ENCODE measurements at regions not wholly inside any gene's neighbourhood (a gene's known extent, or its start where the extent isn't known, plus 50 kb on each side); places are given as distances from the start of the nearest gene placed in this dataset.

DNA sequence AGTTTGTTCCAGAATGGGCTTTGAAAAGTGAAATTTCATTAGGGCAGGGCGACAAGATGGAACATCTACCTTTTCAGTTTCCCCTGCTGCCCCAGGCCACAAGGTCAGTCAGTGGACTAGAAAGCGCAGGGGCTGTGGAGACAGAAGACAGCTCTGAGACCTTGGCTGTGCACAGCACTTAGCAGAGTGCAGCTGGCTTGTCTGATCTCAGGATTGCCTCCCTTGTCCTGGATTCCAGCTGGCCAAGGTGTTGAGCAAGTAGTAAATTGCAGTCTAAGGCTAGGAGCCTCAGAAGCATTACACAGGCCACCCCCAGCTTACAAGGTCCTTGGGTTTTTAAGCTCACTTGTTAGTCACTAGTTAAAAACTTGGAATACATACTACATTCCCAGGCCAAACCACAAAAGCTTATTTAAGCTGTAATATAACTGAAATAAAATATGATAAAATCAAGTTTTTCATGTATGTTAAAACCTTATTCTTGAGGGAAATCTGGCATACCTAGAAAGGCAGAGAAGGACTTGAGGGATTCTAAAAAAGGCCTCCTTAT lies 67.3 kb upstream of the NPY start:
- H3K27me3 ChIP-seq = no peaks in the 10 kb centered on the region
- H3K36me3 ChIP-seq = no peaks in the 10 kb centered on the region
- H3K27ac ChIP-seq = no peak overlapping the region
- intact Hi-C loops (cut with DNase I) = no loop called here
- H3K9me3 ChIP-seq = no peaks in the 10 kb centered on the region
- H3K4me3 ChIP-seq = no peak overlapping the region
- ATAC-seq = no peak
- no peaks in the 10 kb centered on the region for H3K4me1 ChIP-seq
- DNase-seq = no peak
- TF ChIP-seq CTCF (IDR thresholded peaks at IDR 0.05) = no peak

DNA sequence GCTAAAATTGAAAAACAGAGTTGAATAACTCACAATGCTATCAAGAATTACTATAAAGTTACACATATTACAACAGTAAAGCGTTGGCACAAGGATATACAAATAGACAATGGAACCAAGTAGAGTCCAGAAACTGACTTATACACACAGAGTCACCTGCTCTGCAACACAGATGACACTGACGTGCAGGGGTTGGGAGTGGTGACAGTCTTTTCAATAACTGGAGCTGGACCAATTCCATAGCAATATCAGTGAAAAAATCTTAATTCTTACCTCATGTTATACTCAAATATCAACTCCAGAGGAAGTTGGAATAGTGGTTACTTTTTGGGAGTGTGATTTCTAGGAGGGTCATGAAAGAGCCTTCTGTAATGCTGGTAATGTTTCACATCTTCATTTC lies 62.5 kb upstream of the NPY start:
- no peaks in the 10 kb centered on the region for H3K36me3 ChIP-seq
- H3K4me3 ChIP-seq = no peak overlapping the region
- H3K9me3 ChIP-seq = no peaks in the 10 kb centered on the region
- TF ChIP-seq CTCF (IDR thresholded peaks at IDR 0.05) = no peak
- no peak for ATAC-seq
- intact Hi-C loops (cut with DNase I) = no loop called here
- no peaks in the 10 kb centered on the region for H3K4me1 ChIP-seq
- H3K27me3 ChIP-seq = no peaks in the 10 kb centered on the region
- no peak overlapping the region for H3K27ac ChIP-seq
- DNase-seq = no peak

GRCh38 chr7:24227068-24227467 lies 56.9 kb upstream of the NPY start:
- Histone ChIP-seq H3K4me3 (no peak overlapping the region), H3K9me3 (no peaks in the 10 kb centered on the region), H3K27ac (no peak overlapping the region), H3K27me3 (no peaks in the 10 kb centered on the region), H3K36me3 (no peaks in the 10 kb centered on the region), H3K4me1 (no peaks in the 10 kb centered on the region)
- no peak for DNase-seq
- intact Hi-C loops (cut with DNase I) = no loop called here
- ATAC-seq = no peak
- no peak for TF ChIP-seq CTCF (IDR thresholded peaks at IDR 0.05)

DNA sequence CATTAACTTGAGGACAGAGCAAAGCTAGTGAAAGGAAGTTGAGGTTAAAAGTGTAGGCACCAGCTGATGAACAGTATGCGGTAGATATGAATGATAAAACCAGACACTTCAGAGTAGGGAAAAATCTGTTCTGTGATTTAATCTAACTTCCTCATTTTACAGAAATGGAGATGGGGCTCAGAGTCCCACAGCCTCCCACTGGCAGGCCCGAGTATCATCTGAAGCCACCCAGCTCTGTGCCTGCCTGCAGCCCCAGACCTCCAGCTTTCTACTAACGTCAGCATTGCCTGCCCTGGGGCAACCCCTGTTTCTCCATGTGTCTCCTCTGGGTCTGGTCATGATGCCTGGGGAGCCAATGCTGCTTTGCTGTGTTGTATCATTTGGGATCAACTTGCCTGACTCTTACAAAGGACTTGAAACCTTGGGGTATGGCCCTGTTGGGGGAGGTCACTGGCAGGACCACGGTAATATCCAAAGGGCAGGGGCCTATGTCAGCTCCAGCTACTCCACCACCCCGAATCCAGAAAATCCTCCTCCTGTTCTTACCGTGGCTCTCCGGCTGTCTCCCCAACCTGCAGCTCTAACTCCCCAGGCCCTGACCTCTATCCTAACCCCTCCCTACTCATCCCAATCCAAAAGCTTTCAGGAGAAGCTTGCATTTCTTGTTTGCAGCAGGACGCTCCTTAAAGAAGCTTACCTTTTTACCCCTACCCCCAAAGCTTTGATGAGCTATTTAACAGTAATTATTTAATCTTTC lies 56.2 kb upstream of the NPY start:
- no peaks in the 10 kb centered on the region for H3K9me3 ChIP-seq
- intact Hi-C loops (cut with DNase I) = no loop called here
- no peak overlapping the region for H3K4me3 ChIP-seq
- no peaks in the 10 kb centered on the region for H3K36me3 ChIP-seq
- H3K27ac ChIP-seq = no peak overlapping the region
- no peaks in the 10 kb centered on the region for H3K27me3 ChIP-seq
- TF ChIP-seq CTCF (IDR thresholded peaks at IDR 0.05) = no peak
- peak; percentile 9 for ATAC-seq
- DNase-seq = no peak
- no peaks in the 10 kb centered on the region for H3K4me1 ChIP-seq

DNA sequence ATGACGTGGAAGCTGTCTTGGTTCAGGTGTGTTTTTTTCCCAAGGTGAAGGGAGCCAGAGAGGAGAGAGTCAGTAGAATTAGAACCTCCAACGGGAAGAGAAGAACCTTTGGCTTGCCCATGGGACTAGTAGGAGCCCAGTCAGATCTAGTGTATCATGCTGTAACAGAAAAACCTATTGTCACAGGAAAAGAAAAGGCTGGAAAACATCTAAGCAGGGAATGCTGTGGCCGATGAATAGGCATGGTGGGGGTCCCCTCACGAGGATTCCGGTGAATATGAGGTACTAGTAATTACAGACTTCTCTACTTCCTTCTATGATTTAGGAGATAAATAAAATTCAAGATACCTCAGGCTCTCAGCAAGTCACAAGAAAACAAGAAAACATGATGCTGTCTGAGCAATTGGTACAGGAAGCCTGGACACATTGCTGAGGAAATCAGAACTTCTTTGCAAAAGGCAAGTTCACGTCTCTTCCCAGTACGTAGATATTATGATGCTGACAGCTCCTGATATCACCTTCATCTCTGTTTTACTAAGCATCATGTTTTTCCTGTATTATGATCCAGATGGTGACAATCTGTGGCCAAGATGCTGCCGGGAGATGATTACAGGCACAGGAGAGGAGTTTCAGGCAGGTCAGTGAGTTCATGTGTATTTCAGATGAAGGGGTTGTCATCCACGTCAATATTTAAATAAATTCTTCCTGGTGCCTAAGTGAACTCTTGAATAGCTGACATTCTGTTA lies 54.3 kb upstream of the NPY start:
- ATAC-seq = no peak
- no peaks in the 10 kb centered on the region for H3K27me3 ChIP-seq
- no peak for DNase-seq
- intact Hi-C loops (cut with DNase I) = no loop called here
- TF ChIP-seq CTCF (IDR thresholded peaks at IDR 0.05) = no peak
- no peaks in the 10 kb centered on the region for H3K4me1 ChIP-seq
- no peaks in the 10 kb centered on the region for H3K9me3 ChIP-seq
- H3K27ac ChIP-seq = no peak overlapping the region
- no peaks in the 10 kb centered on the region for H3K36me3 ChIP-seq
- no peak overlapping the region for H3K4me3 ChIP-seq

Data from upper lobe of right lung (tissue), 1 donor.